K562 (cell line): ENCODE measurements at regions not wholly inside any gene's neighbourhood (a gene's known extent, or its start where the extent isn't known, plus 50 kb on each side); places are given as distances from the start of the nearest gene placed in this dataset.

Source experiments
- DDX20 ChIP-seq: fragments of 450-650 bp; IDR thresholded peaks from 2 replicates; pipeline ENCODE4 v1.6.1; 2016; ENCODE audit warnings: missing genetic modification characterization, low read depth, mild to moderate bottlenecking, missing compliant biosample characterization, moderate library complexity
- E2F4 ChIP-seq: sonication (generic); formaldehyde crosslinking; IDR thresholded peaks from 2 replicates; pipeline ENCODE4 v1.8.0; 2022; ENCODE audit warnings: mild to moderate bottlenecking, low read depth, missing genetic modification reagents
- ESRRB ChIP-seq: fragments of 250-450 bp; sonication (Bioruptor Pico); IDR thresholded peaks from 2 replicates; pipeline ENCODE4 v1.5.0; 2020; ENCODE audit warnings: mild to moderate bottlenecking, moderate library complexity, borderline replicate concordance
- FOXA1 ChIP-seq: fragments of 450-650 bp; IDR thresholded peaks from 2 replicates; pipeline ENCODE4 v1.6.1; 2016; ENCODE audit warnings: mild to moderate bottlenecking, borderline replicate concordance
- GATA2 ChIP-seq: sonication (generic); formaldehyde crosslinking; IDR thresholded peaks from 2 replicates; pipeline ENCODE4 v1.4.0; 2020; ENCODE audit warnings: mild to moderate bottlenecking, missing genetic modification reagents
- HINFP ChIP-seq: fragments of 450-650 bp; conservative IDR thresholded peaks from 2 replicates; pipeline ENCODE4 v1.6.1; 2016; ENCODE audit warnings: missing genetic modification characterization, low read depth, mild to moderate bottlenecking, control low read depth, missing compliant biosample characterization
- MAFG ChIP-seq: fragments of 450-650 bp; conservative IDR thresholded peaks from 2 replicates; pipeline ENCODE4 v1.6.1; 2016; ENCODE audit warnings: missing genetic modification characterization, missing compliant biosample characterization
- MCM3 ChIP-seq: fragments of 450-650 bp; IDR thresholded peaks from 2 replicates; pipeline ENCODE4 v1.6.1; 2016
- NR2C1 ChIP-seq, 2 experiments: fragments of 450-650 bp; IDR thresholded peaks; 2 replicates each; pipeline ENCODE4 v1.6.1; 2017; ENCODE audit warnings: mild to moderate bottlenecking in 2 of 2, antibody characterized with exemption in 1 of 2, inconsistent platforms in 1 of 2, missing compliant biosample characterization in 1 of 2, missing genetic modification characterization in 1 of 2
- POU5F1 ChIP-seq: fragments of 150-350 bp; IDR thresholded peaks from 2 replicates; pipeline ENCODE4 v1.6.1; 2014; ENCODE audit warnings: borderline replicate concordance, low read length, low read depth, mild to moderate bottlenecking; ENCODE audit not compliant: partially characterized antibody
- RAD51 ChIP-seq: fragments of 450-650 bp; IDR thresholded peaks from 2 replicates; pipeline ENCODE4 v1.7.1; 2016; ENCODE audit warnings: low read depth, mild to moderate bottlenecking, borderline replicate concordance
- RBM25 ChIP-seq: fragments of 200-400 bp; formaldehyde crosslinking; IDR thresholded peaks from 2 replicates; pipeline ENCODE4 v1.6.1; 2018; ENCODE audit warnings: low read length, low read depth, moderate library complexity; ENCODE audit not compliant: severe bottlenecking
- REST ChIP-seq, 2 experiments: fragments of 450-650 bp; formaldehyde crosslinking in 1 of 2; IDR thresholded peaks; 2 replicates each; pipeline versions ENCODE4 v1.4.0 to v1.6.1; 2014 to 2020; ENCODE audit warnings: mild to moderate bottlenecking in 2 of 2, borderline replicate concordance in 1 of 2, low read depth in 1 of 2
- SRSF9 ChIP-seq: fragments of 200-400 bp; formaldehyde crosslinking; IDR thresholded peaks from 2 replicates; pipeline ENCODE4 v1.6.1; 2017; ENCODE audit warnings: low read depth, low read length, borderline replicate concordance
- SUPT5H ChIP-seq: fragments of 450-650 bp; IDR thresholded peaks from 2 replicates; pipeline ENCODE4 v1.6.1; 2016
- TAF15 ChIP-seq: fragments of 200-400 bp; formaldehyde crosslinking; IDR thresholded peaks from 2 replicates; pipeline ENCODE4 v1.6.1; 2017; ENCODE audit warnings: mild to moderate bottlenecking, low read depth, low read length, moderate library complexity
- WHSC1 ChIP-seq: IDR thresholded peaks from one replicate; pipeline ENCODE4 v1.6.1; 2012; ENCODE audit warnings: low read length, control low read depth, inconsistent platforms
- ZNF507 ChIP-seq: conservative IDR thresholded peaks from 2 replicates; pipeline ENCODE4 v1.6.1; 2017; ENCODE audit warnings: missing genetic modification characterization, missing compliant biosample characterization
- ZNF79 ChIP-seq: fragments of 250-450 bp; sonication (Bioruptor Pico); IDR thresholded peaks from 2 replicates; pipeline ENCODE4 v1.4.0; 2020; ENCODE audit warnings: low read depth, mild to moderate bottlenecking, moderate library complexity

DNA sequence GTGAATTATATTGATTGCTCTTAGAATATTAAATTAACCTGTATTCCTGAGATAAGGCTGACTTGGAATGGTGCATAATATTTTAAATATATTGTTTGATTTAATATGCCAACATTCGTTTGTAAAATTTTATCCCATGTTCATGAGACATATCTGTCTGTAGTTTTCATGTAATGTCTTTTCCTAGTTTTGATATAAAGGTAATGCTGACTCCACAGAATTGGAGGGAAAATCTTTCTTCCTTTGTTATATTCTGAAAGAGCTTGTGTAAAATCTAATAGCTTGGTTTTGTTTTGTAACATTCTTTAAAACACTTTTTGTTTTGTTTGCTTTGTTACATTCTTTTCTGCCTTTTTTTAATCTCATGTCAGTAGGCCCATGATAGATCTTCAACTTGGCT lies 657.0 kb downstream of the DNAJB9 start (continued):
- TF ChIP-seq REST (IDR thresholded peaks at IDR 0.05; ENCODE audit: borderline replicate concordance): no peak
- TF ChIP-seq REST (CRISPR knock-in tag; IDR thresholded peaks at IDR 0.05; ENCODE audit: low read depth): no peak
- TF ChIP-seq MCM3: no peak
- no peak for TF ChIP-seq WHSC1
- no peak for TF ChIP-seq NR2C1 (IDR thresholded peaks at IDR 0.05)
- no peak for TF ChIP-seq NR2C1 (tag; IDR thresholded peaks at IDR 0.05)
- TF ChIP-seq SUPT5H: no peak
- no peak for TF ChIP-seq POU5F1
- TF ChIP-seq RBM25: no peak
- TF ChIP-seq SRSF9: no peak
- no peak for TF ChIP-seq TAF15
- no peak for TF ChIP-seq ZNF507
- no peak for TF ChIP-seq ESRRB (CRISPR knock-in tag)
- TF ChIP-seq HINFP: no peak
- TF ChIP-seq GATA2: no peak
- no peak for TF ChIP-seq E2F4 (CRISPR knock-in tag)
- TF ChIP-seq ZNF79 (CRISPR knock-in tag): no peak
- no peak for TF ChIP-seq FOXA1
- no peak for TF ChIP-seq RAD51
- no peak for TF ChIP-seq DDX20 (tag)
- TF ChIP-seq MAFG (tag): peak; percentile 50; the same call in 1 of the 2 replicates
